ENCODE measurements at regions not wholly inside any gene's neighbourhood (a gene's known extent, or its start where the extent isn't known, plus 50 kb on each side); places are given as distances from the start of the nearest gene placed in this dataset.

GRCh38 chr10:8138471-8138870 lies 84.0 kb downstream of the GATA3 start:
- no peak for TF ChIP-seq CTCF (IDR thresholded peaks at IDR 0.05; ENCODE audit: insufficient read depth, low read length, poor library complexity, severe bottlenecking)
- no peak for TF ChIP-seq EZH2phosphoT487 (conservative IDR thresholded peaks at IDR 0.05; ENCODE audit: low read length)
